SK-N-SH (cell line): ENCODE measurements at regions not wholly inside any gene's neighbourhood (a gene's known extent, or its start where the extent isn't known, plus 50 kb on each side); places are given as distances from the start of the nearest gene placed in this dataset.

Experiments
- CTCF ChIA-PET: fragments of 300-600, 350-600 bp; formaldehyde crosslinking; extraction: SDS; loops from one replicate; lab custom pipeline; 2021; lab: Yijun Ruan, JAX
- POLR2A ChIA-PET: fragments of 350-600 bp; sonication (Branson Sonifier 250); formaldehyde crosslinking; extraction: SDS; loops from one replicate; lab custom pipeline; 2020; ENCODE audit warnings: antibody characterized with exemption, inconsistent platforms; lab: Yijun Ruan, JAX
- DNase-seq: peaks from one replicate; pipeline ENCODE4 v3.0.0; 2012
- H2AFZ ChIP-seq: fragments of 200-600 bp; sonication (generic); 2 replicates; pipeline ENCODE4 v1.8.1; 2016; ENCODE audit warnings: antibody characterized with exemption, mild to moderate bottlenecking, low read depth
- H3F3A ChIP-seq: fragments of 200-600 bp; sonication (generic); replicated peaks from 2 replicates; pipeline ENCODE3; 2016; ENCODE audit warnings: antibody characterized with exemption, mild to moderate bottlenecking; ENCODE audit not compliant: insufficient read depth
- H3K27ac ChIP-seq, 2 experiments: fragments of 200-500 bp in 1 of 2; fragments of 200-600 bp in 1 of 2; sonication (Bioruptor generic) in 1 of 2; sonication (generic), shearing (Covaris generic) in 1 of 2; 2 replicates each; pipeline versions ENCODE4 v1.5.1 to v1.6.1; 2014 to 2016; ENCODE audit warnings: low read depth in 2 of 2, inconsistent platforms in 1 of 2, low read length in 1 of 2, mild to moderate bottlenecking in 1 of 2, mixed read lengths in 1 of 2
- H3K27me3 ChIP-seq: fragments of 200-600 bp; sonication (generic), shearing (Covaris generic); 2 replicates; pipeline ENCODE4 v1.6.1; 2016; ENCODE audit warnings: mixed run types; ENCODE audit not compliant: insufficient read depth
- H3K36me3 ChIP-seq, 2 experiments: fragments of 200-500 bp in 1 of 2; fragments of 200-600 bp in 1 of 2; sonication (Bioruptor generic) in 1 of 2; sonication (generic) in 1 of 2; replicated peaks in 1 of 2; 2 replicates each; pipeline versions ENCODE3 to v1.5.1; 2014 to 2016; ENCODE audit warnings: low read length in 1 of 2, mild to moderate bottlenecking in 1 of 2; ENCODE audit not compliant: insufficient read depth in 2 of 2, control insufficient read depth in 1 of 2
- H3K4me1 ChIP-seq, 2 experiments: fragments of 200-500 bp in 1 of 2; fragments of 200-600 bp in 1 of 2; sonication (Bioruptor generic) in 1 of 2; sonication (generic), shearing (Covaris generic) in 1 of 2; 2 replicates each; pipeline versions ENCODE4 v1.5.1 to v1.6.1; 2014 to 2016; ENCODE audit warnings: low read depth in 1 of 2, low read length in 1 of 2, mixed run types in 1 of 2; ENCODE audit not compliant: insufficient read depth in 2 of 2, control insufficient read depth in 1 of 2
- H3K4me2 ChIP-seq: fragments of 200-600 bp; sonication (generic), shearing (Covaris generic); 2 replicates; pipeline ENCODE4 v1.6.1; 2017; ENCODE audit warnings: mixed run types
- H3K4me3 ChIP-seq, 2 experiments: fragments of 200-500 bp in 1 of 2; fragments of 200-600 bp in 1 of 2; sonication (Bioruptor generic) in 1 of 2; sonication (generic), shearing (Covaris generic) in 1 of 2; 2 replicates each; pipeline versions ENCODE4 v1.5.1 to v1.8.1; 2014 to 2016; ENCODE audit warnings: low read depth in 2 of 2, inconsistent platforms in 1 of 2, low read length in 1 of 2, mild to moderate bottlenecking in 1 of 2, mixed read lengths in 1 of 2, moderate library complexity in 1 of 2
- H3K79me2 ChIP-seq: fragments of 200-600 bp; sonication (generic); 2 replicates; pipeline ENCODE4 v1.8.1; 2017; ENCODE audit warnings: mild to moderate bottlenecking; ENCODE audit not compliant: insufficient read depth
- H3K9ac ChIP-seq: fragments of 200-600 bp; sonication (generic); 2 replicates; pipeline ENCODE4 v1.6.1; 2017; ENCODE audit warnings: mixed run types
- H3K9me2 ChIP-seq: fragments of 200-600 bp; sonication (generic); 2 replicates; pipeline ENCODE4 v1.6.1; 2017; ENCODE audit warnings: mixed run types
- H3K9me3 ChIP-seq: fragments of 200-600 bp; sonication (generic); 2 replicates; pipeline ENCODE4 v1.6.1; 2017; ENCODE audit warnings: mixed run types, mild to moderate bottlenecking, moderate library complexity
- H4K20me1 ChIP-seq: fragments of 200-600 bp; sonication (generic); 2 replicates; pipeline ENCODE4 v1.6.1; 2017; ENCODE audit warnings: mild to moderate bottlenecking, mixed run types; ENCODE audit not compliant: insufficient read depth
- ELF1 ChIP-seq: IDR thresholded peaks from 2 replicates; pipeline ENCODE4 v1.4.0; 2012
- FOSL2 ChIP-seq: IDR thresholded peaks from 2 replicates; pipeline ENCODE4 v1.4.0; 2012; ENCODE audit warnings: low read depth, mild to moderate bottlenecking, moderate library complexity, borderline replicate concordance
- FOXJ3 ChIP-seq: sonication (generic); formaldehyde crosslinking; IDR thresholded peaks from 2 replicates; pipeline ENCODE4 v1.5.1; 2020; ENCODE audit warnings: mild to moderate bottlenecking, missing genetic modification reagents
- GABPA ChIP-seq: IDR thresholded peaks from 2 replicates; pipeline ENCODE4 v1.4.0; 2012; ENCODE audit warnings: low read depth, mild to moderate bottlenecking
- IRF3 ChIP-seq: fragments of 150-350 bp; IDR thresholded peaks from 2 replicates; pipeline ENCODE4 v1.6.1; 2016; ENCODE audit warnings: mild to moderate bottlenecking, low read depth, low read length
- MAX ChIP-seq: IDR thresholded peaks from 2 replicates; pipeline ENCODE4 v1.4.0; 2012; ENCODE audit warnings: low read depth
- MEF2A ChIP-seq: IDR thresholded peaks from 2 replicates; pipeline ENCODE4 v1.4.0; 2012; ENCODE audit warnings: low read depth, borderline replicate concordance
- MXI1 ChIP-seq: IDR thresholded peaks from 2 replicates; pipeline ENCODE4 v1.6.1; 2012; ENCODE audit warnings: mild to moderate bottlenecking, low read depth, low read length, improper control_type of control experiment
- PBX3 ChIP-seq: IDR thresholded peaks from 2 replicates; pipeline ENCODE4; 2012
- POLR2AphosphoS5 ChIP-seq: IDR thresholded peaks from 2 replicates; pipeline ENCODE4 v1.6.1; 2012; ENCODE audit warnings: low read depth, low read length
- RAD21 ChIP-seq: IDR thresholded peaks from 2 replicates; pipeline ENCODE4 v1.6.1; 2012; ENCODE audit warnings: mild to moderate bottlenecking, low read length
- REST ChIP-seq: IDR thresholded peaks from 2 replicates; pipeline ENCODE4 v1.6.1; 2012; ENCODE audit warnings: mild to moderate bottlenecking, low read depth, low read length, moderate library complexity
- RFX5 ChIP-seq: IDR thresholded peaks from 2 replicates; pipeline ENCODE4 v1.6.1; 2012; ENCODE audit warnings: mild to moderate bottlenecking, improper control_type of control experiment, low read length
- RXRA ChIP-seq: IDR thresholded peaks from 2 replicates; pipeline ENCODE4 v1.4.0; 2012; ENCODE audit warnings: low read depth, mild to moderate bottlenecking, borderline replicate concordance
- SIN3A ChIP-seq: IDR thresholded peaks from 2 replicates; pipeline ENCODE4 v1.6.1; 2012; ENCODE audit warnings: low read depth, mild to moderate bottlenecking, low read length, moderate library complexity, borderline replicate concordance
- SMC3 ChIP-seq: IDR thresholded peaks from 2 replicates; pipeline ENCODE4 v1.6.1; 2012; ENCODE audit warnings: low read depth, low read length, improper control_type of control experiment
- USF1 ChIP-seq: IDR thresholded peaks from 2 replicates; pipeline ENCODE4 v1.4.0; 2012; ENCODE audit warnings: low read depth, borderline replicate concordance
- USF2 ChIP-seq: fragments of 150-350 bp; IDR thresholded peaks from 2 replicates; pipeline ENCODE4 v1.6.1; 2017; ENCODE audit warnings: antibody characterized with exemption, low read length, low read depth, borderline replicate concordance
- YY1 ChIP-seq: IDR thresholded peaks from 2 replicates; pipeline ENCODE4 v1.4.0; 2012; ENCODE audit warnings: low read depth, mild to moderate bottlenecking
- WGBS: methylation state at CpG from one replicate; pipeline ENCODE4 v1.1.6; 2017; ENCODE audit warnings: low lambda C conversion rate; 5-methylcytosine and 5-hydroxymethylcytosine counted together

- Histone ChIP-seq H3K36me3 (no peaks in the 10 kb centered on the region), H3K79me2 (no peaks in the 10 kb centered on the region), H3K4me2 (no peak overlapping the region), H3K27ac (no peak overlapping the region), H3F3A (no peaks in the 10 kb centered on the region), H3K9me3 (0 out of 2 replicates have a peak, but pooled peaks cover 3% of the 10 kb centered on the region), H3K4me3 (no peak overlapping the region), H3K9ac (no peak overlapping the region), H3K27me3 (no peaks in the 10 kb centered on the region), H3K9me2 (no peaks in the 10 kb centered on the region), H4K20me1 (no peaks in the 10 kb centered on the region), H2AFZ (no peak overlapping the region), H3K4me1 (no peaks in the 10 kb centered on the region)
- DNase-seq = no peak
- ChIA-PET POLR2A (no interaction called here), CTCF (interaction anchor here (0.6 kb wide), 1 partner anchor 14 kb away, joined by 3 read pairs; no protein-coding TSS in a partner anchor)
- TF ChIP-seq SIN3A (no peak), FOSL2 (no peak), USF2 (no peak), SMC3 (no peak), RAD21 (no peak), RFX5 (no peak), PBX3 (no peak), ELF1 (no peak)
- 31% methylated on average over 5 of the region's 5 CpGs for WGBS
Observed at GRCh38 chr18:38557006-38557405, 991.4 kb upstream of the CELF4 start.

GRCh38 chr18:38552732-38553321 is 987.2 kb upstream of the CELF4 start:
- H3K4me2 ChIP-seq = no peak overlapping the region
- H3K27ac ChIP-seq = no peak overlapping the region
- 0 out of 2 replicates have a peak, but pooled peaks cover 5% of the 10 kb centered on the region for H3K9me3 ChIP-seq
- H3K79me2 ChIP-seq = no peaks in the 10 kb centered on the region
- ChIA-PET CTCF (no interaction called here), POLR2A (no interaction called here)
- H3K4me3 ChIP-seq = no peak overlapping the region
- no peaks in the 10 kb centered on the region for H3K4me1 ChIP-seq
- no peak for DNase-seq
- no peaks in the 10 kb centered on the region for H3F3A ChIP-seq
- 37% methylated on average over 2 of the region's 2 CpGs for WGBS
- H3K9me2 ChIP-seq = no peaks in the 10 kb centered on the region
- no peaks in the 10 kb centered on the region for H4K20me1 ChIP-seq
- no peak overlapping the region for H2AFZ ChIP-seq
- no peaks in the 10 kb centered on the region for H3K36me3 ChIP-seq
- no peaks in the 10 kb centered on the region for H3K27me3 ChIP-seq
- H3K9ac ChIP-seq = no peak overlapping the region
- TF ChIP-seq RXRA (no peak), MXI1 (no peak), POLR2AphosphoS5 (no peak), YY1 (no peak), GABPA (no peak), ELF1 (no peak), MEF2A (no peak), IRF3 (no peak), REST (no peak), MAX (no peak), USF2 (no peak), FOXJ3 (CRISPR knock-in tag) (no peak), USF1 (no peak)
